HG03097 (cell line): ENCODE measurements at regions not wholly inside any gene's neighbourhood (a gene's known extent, or its start where the extent isn't known, plus 50 kb on each side); places are given as distances from the start of the nearest gene placed in this dataset.
"Not testable (repeated sequence)": the region's sequence is repeated elsewhere in the genome, so short reads cannot be mapped to it uniquely, and the experiment has no call there.

Source experiments
- ATAC-seq: cut with Tn5 transposase; IDR thresholded peaks from one replicate; pipeline ENCODE4 v1.9.1; 2021; ENCODE audit not compliant: unreplicated experiment, low FRiP score

GRCh38 chr5:104947076-104947475 is 1384.5 kb upstream of the NUDT12 start:
- no peak for ATAC-seq

- no peak for ATAC-seq
Measured at GRCh38 chr5:104942735-104943134, 1380.1 kb upstream of the NUDT12 start.

- no peak for ATAC-seq
Measured at GRCh38 chr5:104941030-104941645, 1378.5 kb upstream of the NUDT12 start.

- no peak for ATAC-seq
Measured at GRCh38 chr5:104937598-104937997, 1375.0 kb upstream of the NUDT12 start.

- ATAC-seq, result no peak
Measured at GRCh38 chr5:104932431-104932830, 1369.8 kb upstream of the NUDT12 start.

GRCh38 chr5:104928906-104929520 is 1366.4 kb upstream of the NUDT12 start:
- ATAC-seq, result no peak

GRCh38 chr5:104915226-104915625 is 1352.6 kb upstream of the NUDT12 start:
- ATAC-seq, result no peak

GRCh38 chr5:104914536-104915070 is 1352.0 kb upstream of the NUDT12 start:
- no peak for ATAC-seq

- ATAC-seq, result no peak
Measured at GRCh38 chr5:104913841-104914281, 1351.3 kb upstream of the NUDT12 start.

- ATAC-seq, result no peak
Measured at GRCh38 chr5:104909803-104910202, 1347.2 kb upstream of the NUDT12 start.

- ATAC-seq, result no peak
Measured at GRCh38 chr5:104904561-104904960, 1342.0 kb upstream of the NUDT12 start.

GRCh38 chr5:104903941-104904340 is 1341.4 kb upstream of the NUDT12 start:
- ATAC-seq, result no peak

GRCh38 chr5:104891596-104891995 is 1329.0 kb upstream of the NUDT12 start:
- ATAC-seq, result no peak

- ATAC-seq, result no peak
Measured at GRCh38 chr5:104890767-104891166, 1328.2 kb upstream of the NUDT12 start.

- no peak for ATAC-seq
Measured at GRCh38 chr5:104859437-104859836, 1296.8 kb upstream of the NUDT12 start.

GRCh38 chr5:104852099-104852498 is 1289.5 kb upstream of the NUDT12 start:
- ATAC-seq, result not testable (repeated sequence)

GRCh38 chr5:104845541-104845940 is 1283.0 kb upstream of the NUDT12 start:
- no peak for ATAC-seq

GRCh38 chr5:104843822-104844221 is 1281.2 kb upstream of the NUDT12 start:
- no peak for ATAC-seq

- ATAC-seq, result no peak
Measured at GRCh38 chr5:104840284-104840683, 1277.7 kb upstream of the NUDT12 start.

GRCh38 chr5:104831515-104831914 is 1268.9 kb upstream of the NUDT12 start:
- not testable (repeated sequence) for ATAC-seq

- ATAC-seq, result no peak
Measured at GRCh38 chr5:104821606-104822005, 1259.0 kb upstream of the NUDT12 start.

GRCh38 chr5:104817127-104817526 is 1254.5 kb upstream of the NUDT12 start:
- ATAC-seq, result no peak
